Fibroblast of lung (primary cell): ENCODE measurements at regions not wholly inside any gene's neighbourhood (a gene's known extent, or its start where the extent isn't known, plus 50 kb on each side); places are given as distances from the start of the nearest gene placed in this dataset.

Experiments
- DNase-seq, 2 donors: peaks; one replicate each; pipeline versions ENCODE4 v3.0.0 to v3.0.0-alpha.2; 2010; ENCODE audit warnings: low read depth in 2 of 2
- H2AFZ ChIP-seq: 2 replicates; pipeline ENCODE4 v1.5.1; 2012; ENCODE audit warnings: low read length, control low read depth, inconsistent platforms
- H3K27ac ChIP-seq: 2 replicates; pipeline ENCODE4 v1.5.1; 2011; ENCODE audit warnings: low read length, control low read depth; ENCODE audit not compliant: insufficient read depth
- H3K27me3 ChIP-seq: 2 replicates; pipeline ENCODE4 v1.5.1; 2011; ENCODE audit warnings: mild to moderate bottlenecking, low read length; ENCODE audit not compliant: control insufficient read depth, insufficient read depth
- H3K36me3 ChIP-seq: 2 replicates; pipeline ENCODE4 v1.5.1; 2011; ENCODE audit warnings: low read length; ENCODE audit not compliant: control insufficient read depth, insufficient read depth
- H3K4me1 ChIP-seq: 2 replicates; pipeline ENCODE4 v1.5.1; 2011; ENCODE audit warnings: low read length; ENCODE audit not compliant: control insufficient read depth, insufficient read depth; ENCODE audit errors: extremely low read depth
- H3K4me2 ChIP-seq: 2 replicates; pipeline ENCODE4 v1.5.1; 2011; ENCODE audit warnings: low read length, control low read depth; ENCODE audit not compliant: insufficient read depth; ENCODE audit errors: extremely low read depth
- H3K4me3 ChIP-seq, 4 experiments: fragments of 200-600 bp in 1 of 4; sonication (generic) in 1 of 4; replicated peaks in 1 of 4; 2 replicates each; pipeline ENCODE4 v1.5.1; 2011 to 2016; ENCODE audit warnings: low read length in 4 of 4, low read depth in 3 of 4, mild to moderate bottlenecking in 3 of 4, control low read depth in 2 of 4, inconsistent platforms in 1 of 4, mixed read lengths in 1 of 4; ENCODE audit not compliant: insufficient read depth in 1 of 4; ENCODE audit errors: control extremely low read depth in 1 of 4
- H3K79me2 ChIP-seq: 2 replicates; pipeline ENCODE4 v1.5.1; 2012; ENCODE audit warnings: mild to moderate bottlenecking, low read length, inconsistent platforms; ENCODE audit not compliant: control insufficient read depth, insufficient read depth
- H3K9ac ChIP-seq: 2 replicates; pipeline ENCODE4 v1.5.1; 2011; ENCODE audit warnings: mild to moderate bottlenecking, low read length, control low read depth; ENCODE audit not compliant: insufficient read depth
- H3K9me3 ChIP-seq: 2 replicates; pipeline ENCODE4 v1.5.1; 2012; ENCODE audit warnings: low read depth, low read length; ENCODE audit not compliant: control insufficient read depth, insufficient read depth
- H4K20me1 ChIP-seq: 2 replicates; pipeline ENCODE4 v1.5.1; 2011; ENCODE audit warnings: low read length; ENCODE audit not compliant: control insufficient read depth, insufficient read depth; ENCODE audit errors: extremely low read depth
- EZH2 ChIP-seq: IDR thresholded peaks from 2 replicates; pipeline ENCODE4 v1.5.1; 2012; ENCODE audit warnings: low read length, control low read depth, mild to moderate bottlenecking; ENCODE audit errors: missing control alignments
- TF ChIP-seq, protein P1 (sequence below), 2 donors: IDR thresholded peaks in 1 of 2; conservative IDR thresholded peaks in 1 of 2; 1 replicate in 1 of 2; 2 replicates in 1 of 2; pipeline ENCODE4 v1.5.1; 2011 to 2012; ENCODE audit warnings: low read length in 2 of 2, control low read depth in 1 of 2, inconsistent platforms in 1 of 2, low read depth in 1 of 2, mild to moderate bottlenecking in 1 of 2

DNA sequence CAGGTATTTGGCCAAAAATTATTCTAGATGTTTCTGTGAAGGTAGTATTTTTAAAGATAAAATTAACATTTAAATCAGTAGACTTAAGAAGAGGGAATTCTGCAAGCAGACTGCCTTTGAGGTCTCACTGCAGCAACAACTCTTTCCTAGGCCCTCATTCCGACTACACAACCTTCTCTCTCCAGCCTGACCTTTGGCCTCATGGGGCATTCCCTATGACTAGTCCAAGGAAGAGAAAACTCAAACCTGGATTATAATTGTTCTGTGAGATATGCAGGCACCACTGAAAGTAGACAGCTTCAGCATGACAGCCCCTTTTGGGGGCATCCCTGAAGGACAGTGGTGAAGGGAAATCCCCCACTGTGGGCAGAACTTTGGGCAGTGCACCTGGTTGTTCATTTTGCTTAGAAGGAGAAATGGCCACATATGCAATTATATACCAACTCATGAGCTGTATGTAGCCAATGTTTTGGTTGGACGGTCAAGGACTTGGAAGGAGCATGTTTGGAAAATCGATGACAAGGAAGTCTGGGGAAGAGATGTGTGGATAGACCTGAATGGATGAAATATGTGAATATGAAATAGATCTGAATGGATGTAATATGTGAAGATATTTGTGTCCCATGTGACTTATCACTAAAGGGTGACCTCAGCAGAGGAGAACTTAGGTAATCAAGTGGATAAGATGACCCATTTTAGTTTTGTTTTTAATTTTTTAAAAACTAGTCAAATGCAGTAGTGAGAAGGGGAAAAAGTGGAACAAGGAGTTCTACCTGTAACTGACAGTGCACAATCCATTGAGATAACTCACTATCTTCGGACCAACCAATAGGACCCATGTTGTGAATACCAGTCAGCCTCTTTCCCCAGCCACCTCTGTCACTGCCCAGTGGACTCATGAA is 233.3 kb upstream of the FOXN3 start:
- DNase-seq: peak; percentile 29 to 56
- H3K9ac ChIP-seq: no peak overlapping the region
- TF ChIP-seq EZH2: no peak
- TF ChIP-seq, protein P1, sequence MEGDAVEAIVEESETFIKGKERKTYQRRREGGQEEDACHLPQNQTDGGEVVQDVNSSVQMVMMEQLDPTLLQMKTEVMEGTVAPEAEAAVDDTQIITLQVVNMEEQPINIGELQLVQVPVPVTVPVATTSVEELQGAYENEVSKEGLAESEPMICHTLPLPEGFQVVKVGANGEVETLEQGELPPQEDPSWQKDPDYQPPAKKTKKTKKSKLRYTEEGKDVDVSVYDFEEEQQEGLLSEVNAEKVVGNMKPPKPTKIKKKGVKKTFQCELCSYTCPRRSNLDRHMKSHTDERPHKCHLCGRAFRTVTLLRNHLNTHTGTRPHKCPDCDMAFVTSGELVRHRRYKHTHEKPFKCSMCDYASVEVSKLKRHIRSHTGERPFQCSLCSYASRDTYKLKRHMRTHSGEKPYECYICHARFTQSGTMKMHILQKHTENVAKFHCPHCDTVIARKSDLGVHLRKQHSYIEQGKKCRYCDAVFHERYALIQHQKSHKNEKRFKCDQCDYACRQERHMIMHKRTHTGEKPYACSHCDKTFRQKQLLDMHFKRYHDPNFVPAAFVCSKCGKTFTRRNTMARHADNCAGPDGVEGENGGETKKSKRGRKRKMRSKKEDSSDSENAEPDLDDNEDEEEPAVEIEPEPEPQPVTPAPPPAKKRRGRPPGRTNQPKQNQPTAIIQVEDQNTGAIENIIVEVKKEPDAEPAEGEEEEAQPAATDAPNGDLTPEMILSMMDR (conservative IDR thresholded peaks at IDR 0.05 in 1 of 2, IDR thresholded peaks at IDR 0.05 in 1 of 2; ENCODE audit: low read depth in 1 of 2, low read length in 2 of 2): no peak

DNA sequence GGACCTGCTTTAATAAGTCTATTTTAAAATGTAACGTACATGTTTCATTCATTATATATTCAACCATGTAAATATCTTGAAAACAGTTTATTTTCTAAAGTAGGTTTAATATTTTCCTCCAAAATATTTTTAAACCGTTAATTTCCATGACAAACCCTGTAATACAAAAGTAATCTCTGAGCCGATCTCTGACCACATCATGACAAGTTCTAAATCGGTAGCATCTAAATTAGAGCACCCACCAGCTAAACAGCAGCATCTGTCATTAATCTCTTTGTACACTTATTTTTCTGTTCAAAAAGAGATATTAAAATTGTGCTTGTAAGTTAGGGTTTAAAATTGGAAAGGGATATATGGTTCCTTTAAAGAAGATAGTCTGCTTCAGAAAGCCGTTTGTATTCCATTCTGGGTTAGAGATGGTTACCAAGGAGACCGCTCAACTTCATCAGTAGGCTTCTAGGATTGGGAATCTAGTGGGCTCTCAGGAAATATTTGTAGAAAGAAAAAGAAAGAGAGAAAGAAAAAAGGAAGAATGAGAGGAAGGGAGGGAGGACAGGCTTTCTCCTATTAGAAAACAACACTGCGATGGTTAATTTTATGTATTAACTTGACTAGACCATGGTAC is 232.5 kb upstream of the FOXN3 start:
- Histone ChIP-seq H3K36me3 (no peaks in the 10 kb centered on the region), H4K20me1 (no peaks in the 10 kb centered on the region), H3K9ac (no peak overlapping the region), H3K79me2 (no peaks in the 10 kb centered on the region), H3K4me3 (no peak overlapping the region), H3K4me1 (no peaks in the 10 kb centered on the region), H3K4me2 (no peak overlapping the region), H3K9me3 (no peaks in the 10 kb centered on the region), H2AFZ (no peak overlapping the region), H3K27ac (no peak overlapping the region), H3K27me3 (no peaks in the 10 kb centered on the region)
- DNase-seq: no peak
- no peak for TF ChIP-seq EZH2
- TF ChIP-seq, protein P1 (conservative IDR thresholded peaks at IDR 0.05 in 1 of 2, IDR thresholded peaks at IDR 0.05 in 1 of 2; ENCODE audit: low read depth in 1 of 2, low read length in 2 of 2): no peak

More for the DNA sequence above, 233.3 kb upstream of the FOXN3 start:
- Histone ChIP-seq H3K27me3 (no peaks in the 10 kb centered on the region), H3K4me2 (no peak overlapping the region), H3K79me2 (no peaks in the 10 kb centered on the region), H4K20me1 (no peaks in the 10 kb centered on the region), H3K4me1 (no peaks in the 10 kb centered on the region), H3K27ac (no peak overlapping the region), H3K9me3 (no peaks in the 10 kb centered on the region), H2AFZ (no peak overlapping the region), H3K36me3 (no peaks in the 10 kb centered on the region), H3K4me3 (no peak overlapping the region)

DNA sequence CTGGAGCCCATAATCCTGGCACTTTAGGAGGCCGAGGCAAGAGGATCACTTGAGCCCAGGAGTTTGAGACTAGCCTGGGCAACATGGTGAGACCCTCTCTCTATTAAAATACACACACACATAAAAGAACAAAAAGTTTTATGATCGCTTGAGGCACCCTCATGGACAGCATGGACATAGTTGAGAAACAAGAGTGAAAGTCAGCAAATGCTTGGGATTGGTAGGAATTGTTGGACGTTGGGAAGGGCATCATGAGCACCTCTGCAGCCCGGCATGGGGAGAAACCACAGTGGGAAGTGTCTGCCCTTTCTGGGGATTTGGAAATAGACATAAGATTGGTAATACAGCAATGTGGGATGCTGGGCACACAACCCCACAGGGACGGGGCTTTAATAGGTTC is 231.9 kb upstream of the FOXN3 start:
- Histone ChIP-seq H3K27ac (no peak overlapping the region), H3K27me3 (no peaks in the 10 kb centered on the region), H3K4me2 (no peak overlapping the region), H2AFZ (no peak overlapping the region), H4K20me1 (no peaks in the 10 kb centered on the region), H3K36me3 (no peaks in the 10 kb centered on the region), H3K9ac (no peak overlapping the region), H3K79me2 (no peaks in the 10 kb centered on the region), H3K4me3 (no peak overlapping the region), H3K4me1 (no peaks in the 10 kb centered on the region), H3K9me3 (no peaks in the 10 kb centered on the region)
- TF ChIP-seq EZH2: no peak
- TF ChIP-seq, protein P1 (conservative IDR thresholded peaks at IDR 0.05 in 1 of 2, IDR thresholded peaks at IDR 0.05 in 1 of 2; ENCODE audit: low read depth in 1 of 2, low read length in 2 of 2): no peak
- no peak for DNase-seq
